HCT116 (cell line): ENCODE measurements at regions not wholly inside any gene's neighbourhood (a gene's known extent, or its start where the extent isn't known, plus 50 kb on each side); places are given as distances from the start of the nearest gene placed in this dataset.

Source experiments
- CEBPB ChIP-seq: IDR thresholded peaks from 2 replicates; pipeline ENCODE4 v1.6.1; 2012; ENCODE audit warnings: low read depth
- POLR2AphosphoS5 ChIP-seq: IDR thresholded peaks from 2 replicates; pipeline ENCODE4 v1.6.1; 2011; ENCODE audit warnings: mild to moderate bottlenecking, low read depth, low read length, moderate library complexity
- REST ChIP-seq: IDR thresholded peaks from 2 replicates; pipeline ENCODE4 v1.6.1; 2012; ENCODE audit warnings: low read depth
- SRF ChIP-seq: IDR thresholded peaks from 2 replicates; pipeline ENCODE4 v1.6.1; 2012; ENCODE audit warnings: low read depth
- ZNF274 ChIP-seq: fragments of 200-500 bp; sonication (Bioruptor generic); IDR thresholded peaks from 2 replicates; pipeline ENCODE4 v1.6.1; 2014; ENCODE audit warnings: mild to moderate bottlenecking, low read depth, low read length, inconsistent platforms

- TF ChIP-seq CEBPB, result no peak
- no peak for TF ChIP-seq REST
- no peak for TF ChIP-seq POLR2AphosphoS5
- TF ChIP-seq SRF, result no peak
- no peak for TF ChIP-seq ZNF274
These were observed 120.1 kb upstream of the IL12B start for GRCh38 chr5:159450417-159450816.
